K562 (cell line): ENCODE measurements at regions not wholly inside any gene's neighbourhood (a gene's known extent, or its start where the extent isn't known, plus 50 kb on each side); places are given as distances from the start of the nearest gene placed in this dataset.

Source experiments
- GABPA ChIP-seq: fragments of 200-800 bp; sonication (Bioruptor generic); conservative IDR thresholded peaks from 2 replicates; pipeline ENCODE4 v1.6.1; 2016; ENCODE audit warnings: low read depth, missing genetic modification characterization, missing compliant biosample characterization
- GTF2F1 ChIP-seq: IDR thresholded peaks from 2 replicates; pipeline ENCODE4 v1.6.1; 2011; ENCODE audit warnings: low read depth, low read length, improper control_type of control experiment
- KLF6 ChIP-seq: fragments of 250-450 bp; sonication (Bioruptor Pico); IDR thresholded peaks from 2 replicates; pipeline ENCODE4 v1.4.0; 2020; ENCODE audit warnings: mild to moderate bottlenecking, moderate library complexity, borderline replicate concordance
- RAD21 ChIP-seq, 2 experiments: fragments of 250-450 bp in 1 of 2; fragments of 450-650 bp in 1 of 2; sonication (Bioruptor Pico) in 1 of 2; formaldehyde crosslinking in 1 of 2; IDR thresholded peaks in 1 of 2; conservative IDR thresholded peaks in 1 of 2; 2 replicates each; pipeline versions ENCODE4 v1.4.0 to v1.8.0; 2020 to 2022; ENCODE audit warnings: mild to moderate bottlenecking in 2 of 2, moderate library complexity in 1 of 2
- YY1 ChIP-seq, 3 experiments: IDR thresholded peaks; 2 replicates each; pipeline ENCODE4 v1.6.1; 2011; ENCODE audit warnings: low read length in 2 of 3, mild to moderate bottlenecking in 2 of 3, moderate library complexity in 2 of 3, borderline replicate concordance in 1 of 3, control low read depth in 1 of 3, low read depth in 1 of 3; ENCODE audit not compliant: insufficient read depth in 3 of 3, insufficient replicate concordance in 2 of 3, control insufficient read depth in 1 of 3, insufficient read length in 1 of 3; ENCODE audit errors: extremely low read depth in 1 of 3
- TF ChIP-seq, protein P1 (sequence below), 2 experiments: fragments of 450-650 bp; IDR thresholded peaks; 2 replicates each; pipeline ENCODE4 v1.6.1; 2016; ENCODE audit warnings: mild to moderate bottlenecking in 2 of 2, borderline replicate concordance in 1 of 2, low read depth in 1 of 2, moderate library complexity in 1 of 2
- TF ChIP-seq, protein P2 (sequence below): sonication (generic); formaldehyde crosslinking; IDR thresholded peaks from 2 replicates; pipeline ENCODE4 v1.8.1; 2023; ENCODE audit warnings: mild to moderate bottlenecking, missing genetic modification reagents
- TF ChIP-seq, protein P3 (sequence below): fragments of 250-450 bp; sonication (Bioruptor Pico); IDR thresholded peaks from 2 replicates; pipeline ENCODE4 v1.6.1; 2021; ENCODE audit warnings: mild to moderate bottlenecking
- TF ChIP-seq, protein P4 (sequence below), 3 experiments: IDR thresholded peaks in 2 of 3; conservative IDR thresholded peaks in 1 of 3; 2 replicates each; pipeline ENCODE4 v1.5.1; 2011 to 2012; ENCODE audit warnings: low read length in 3 of 3, mild to moderate bottlenecking in 3 of 3, control low read depth in 2 of 3, improper control_type of control experiment in 1 of 3, inconsistent platforms in 1 of 3, low read depth in 1 of 3, mixed read lengths in 1 of 3, moderate library complexity in 1 of 3; ENCODE audit not compliant: insufficient read depth in 2 of 3

DNA sequence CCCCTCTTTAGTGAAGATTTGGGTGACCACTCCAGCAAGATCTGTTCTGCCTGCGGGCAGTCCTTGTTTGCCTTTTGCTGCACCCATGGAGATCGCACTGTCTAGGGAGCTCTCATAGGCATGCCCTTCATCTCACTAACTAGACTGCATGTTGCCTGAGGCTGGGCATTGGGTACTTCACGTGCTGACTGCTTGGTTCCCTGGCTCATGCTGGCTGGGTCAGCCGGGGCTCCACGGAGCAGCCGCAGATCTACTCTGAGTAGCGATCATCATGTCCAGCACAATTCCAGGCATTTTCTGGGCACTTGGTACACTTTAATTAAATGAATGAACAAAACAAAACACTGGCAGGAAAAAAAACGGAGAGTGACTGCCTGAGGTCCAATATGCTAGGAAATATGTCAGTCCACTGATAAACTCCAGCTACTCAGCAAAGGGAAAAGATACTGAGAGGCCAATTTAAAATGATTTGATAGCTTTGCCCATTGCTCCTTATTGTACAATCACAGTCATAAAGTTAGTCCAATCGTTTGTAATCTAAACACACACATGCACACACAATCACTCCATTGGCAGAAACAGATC lies 220.3 kb downstream of the C1D start:
- no peak for TF ChIP-seq RAD21 (CRISPR knock-in tag; conservative IDR thresholded peaks at IDR 0.05 in 1 of 2, IDR thresholded peaks at IDR 0.05 in 1 of 2)
- TF ChIP-seq, protein P1, sequence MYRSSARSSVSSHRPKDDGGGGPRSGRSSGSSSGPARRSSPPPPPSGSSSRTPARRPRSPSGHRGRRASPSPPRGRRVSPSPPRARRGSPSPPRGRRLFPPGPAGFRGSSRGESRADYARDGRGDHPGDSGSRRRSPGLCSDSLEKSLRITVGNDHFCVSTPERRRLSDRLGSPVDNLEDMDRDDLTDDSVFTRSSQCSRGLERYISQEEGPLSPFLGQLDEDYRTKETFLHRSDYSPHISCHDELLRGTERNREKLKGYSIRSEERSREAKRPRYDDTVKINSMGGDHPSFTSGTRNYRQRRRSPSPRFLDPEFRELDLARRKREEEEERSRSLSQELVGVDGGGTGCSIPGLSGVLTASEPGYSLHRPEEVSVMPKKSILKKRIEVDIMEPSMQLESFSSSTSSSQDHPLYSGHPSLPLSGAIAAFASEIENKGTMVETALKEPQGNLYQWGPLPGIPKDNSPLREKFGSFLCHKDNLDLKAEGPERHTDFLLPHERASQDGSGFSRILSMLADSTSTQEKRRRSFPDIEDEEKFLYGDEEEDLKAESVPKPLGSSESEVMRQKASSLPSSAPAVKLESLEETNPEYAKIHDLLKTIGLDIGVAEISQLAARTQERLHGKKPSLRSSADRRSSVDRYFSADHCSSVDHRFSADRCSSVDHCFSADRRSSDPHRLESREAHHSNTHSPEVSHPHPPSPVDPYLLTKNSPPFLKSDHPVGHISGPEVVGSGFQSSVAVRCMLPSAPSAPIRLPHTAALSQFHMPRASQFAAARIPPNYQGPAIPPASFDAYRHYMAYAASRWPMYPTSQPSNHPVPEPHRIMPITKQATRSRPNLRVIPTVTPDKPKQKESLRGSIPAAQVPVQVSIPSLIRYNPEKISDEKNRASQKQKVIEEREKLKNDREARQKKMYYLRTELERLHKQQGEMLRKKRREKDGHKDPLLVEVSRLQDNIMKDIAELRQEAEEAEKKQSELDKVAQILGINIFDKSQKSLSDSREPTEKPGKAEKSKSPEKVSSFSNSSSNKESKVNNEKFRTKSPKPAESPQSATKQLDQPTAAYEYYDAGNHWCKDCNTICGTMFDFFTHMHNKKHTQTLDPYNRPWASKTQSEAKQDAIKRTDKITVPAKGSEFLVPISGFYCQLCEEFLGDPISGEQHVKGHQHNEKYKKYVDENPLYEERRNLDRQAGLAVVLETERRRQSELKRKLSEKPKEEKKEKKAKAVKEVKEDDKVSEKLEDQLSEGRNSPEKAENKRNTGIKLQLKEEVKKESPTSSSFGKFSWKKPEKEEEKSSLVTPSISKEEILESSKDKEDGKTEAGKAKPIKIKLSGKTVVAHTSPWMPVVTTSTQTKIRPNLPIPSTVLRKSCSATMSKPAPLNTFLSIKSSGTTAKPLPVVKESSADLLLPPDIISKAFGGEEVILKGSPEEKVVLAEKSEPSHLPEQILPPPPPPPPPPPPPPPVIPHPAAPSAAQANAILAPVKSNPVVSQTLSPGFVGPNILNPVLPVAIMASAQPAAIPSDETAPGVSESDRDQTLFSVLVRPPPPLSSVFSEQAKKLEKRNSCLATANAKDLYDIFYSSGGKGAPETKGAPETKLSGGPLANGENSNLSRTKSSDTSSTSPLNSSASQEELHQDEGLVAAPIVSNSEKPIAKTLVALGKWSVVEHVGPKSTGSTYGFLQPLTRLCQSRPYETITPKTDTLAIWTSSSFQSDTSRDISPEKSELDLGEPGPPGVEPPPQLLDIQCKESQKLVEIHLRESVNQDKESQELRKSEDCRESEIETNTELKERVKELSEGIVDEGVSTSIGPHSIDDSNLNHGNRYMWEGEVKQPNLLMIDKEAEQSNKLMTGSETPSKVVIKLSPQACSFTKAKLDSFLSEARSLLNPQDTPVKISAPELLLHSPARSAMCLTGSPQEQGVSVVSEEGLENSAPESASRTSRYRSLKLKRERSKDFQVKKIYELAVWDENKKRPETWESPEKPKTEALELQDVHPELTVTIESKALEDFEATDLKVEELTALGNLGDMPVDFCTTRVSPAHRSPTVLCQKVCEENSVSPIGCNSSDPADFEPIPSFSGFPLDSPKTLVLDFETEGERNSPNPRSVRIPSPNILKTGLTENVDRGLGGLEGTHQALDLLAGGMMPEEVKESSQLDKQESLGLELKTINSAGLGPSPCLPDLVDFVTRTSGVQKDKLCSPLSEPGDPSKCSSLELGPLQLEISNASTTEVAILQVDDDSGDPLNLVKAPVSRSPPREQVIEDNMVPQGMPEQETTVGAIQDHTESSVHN (IDR thresholded peaks at IDR 0.05; ENCODE audit: borderline replicate concordance in 1 of 2, low read depth in 1 of 2), result no peak
- TF ChIP-seq, protein P2, sequence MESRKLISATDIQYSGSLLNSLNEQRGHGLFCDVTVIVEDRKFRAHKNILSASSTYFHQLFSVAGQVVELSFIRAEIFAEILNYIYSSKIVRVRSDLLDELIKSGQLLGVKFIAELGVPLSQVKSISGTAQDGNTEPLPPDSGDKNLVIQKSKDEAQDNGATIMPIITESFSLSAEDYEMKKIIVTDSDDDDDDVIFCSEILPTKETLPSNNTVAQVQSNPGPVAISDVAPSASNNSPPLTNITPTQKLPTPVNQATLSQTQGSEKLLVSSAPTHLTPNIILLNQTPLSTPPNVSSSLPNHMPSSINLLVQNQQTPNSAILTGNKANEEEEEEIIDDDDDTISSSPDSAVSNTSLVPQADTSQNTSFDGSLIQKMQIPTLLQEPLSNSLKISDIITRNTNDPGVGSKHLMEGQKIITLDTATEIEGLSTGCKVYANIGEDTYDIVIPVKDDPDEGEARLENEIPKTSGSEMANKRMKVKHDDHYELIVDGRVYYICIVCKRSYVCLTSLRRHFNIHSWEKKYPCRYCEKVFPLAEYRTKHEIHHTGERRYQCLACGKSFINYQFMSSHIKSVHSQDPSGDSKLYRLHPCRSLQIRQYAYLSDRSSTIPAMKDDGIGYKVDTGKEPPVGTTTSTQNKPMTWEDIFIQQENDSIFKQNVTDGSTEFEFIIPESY (CRISPR knock-in tag), result no peak
- no peak for TF ChIP-seq YY1 (IDR thresholded peaks at IDR 0.05; ENCODE audit: borderline replicate concordance in 1 of 3, control insufficient read depth in 1 of 3, extremely low read depth in 1 of 3, insufficient read depth in 3 of 3, insufficient read length in 1 of 3, insufficient replicate concordance in 2 of 3, low read depth in 1 of 3, low read length in 2 of 3)
- TF ChIP-seq KLF6 (CRISPR knock-in tag), result no peak
- TF ChIP-seq, protein P3, sequence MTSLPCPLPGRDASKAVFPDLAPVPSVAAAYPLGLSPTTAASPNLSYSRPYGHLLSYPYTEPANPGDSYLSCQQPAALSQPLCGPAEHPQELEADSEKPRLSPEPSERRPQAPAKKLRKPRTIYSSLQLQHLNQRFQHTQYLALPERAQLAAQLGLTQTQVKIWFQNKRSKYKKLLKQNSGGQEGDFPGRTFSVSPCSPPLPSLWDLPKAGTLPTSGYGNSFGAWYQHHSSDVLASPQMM, result no peak
- TF ChIP-seq, protein P4, sequence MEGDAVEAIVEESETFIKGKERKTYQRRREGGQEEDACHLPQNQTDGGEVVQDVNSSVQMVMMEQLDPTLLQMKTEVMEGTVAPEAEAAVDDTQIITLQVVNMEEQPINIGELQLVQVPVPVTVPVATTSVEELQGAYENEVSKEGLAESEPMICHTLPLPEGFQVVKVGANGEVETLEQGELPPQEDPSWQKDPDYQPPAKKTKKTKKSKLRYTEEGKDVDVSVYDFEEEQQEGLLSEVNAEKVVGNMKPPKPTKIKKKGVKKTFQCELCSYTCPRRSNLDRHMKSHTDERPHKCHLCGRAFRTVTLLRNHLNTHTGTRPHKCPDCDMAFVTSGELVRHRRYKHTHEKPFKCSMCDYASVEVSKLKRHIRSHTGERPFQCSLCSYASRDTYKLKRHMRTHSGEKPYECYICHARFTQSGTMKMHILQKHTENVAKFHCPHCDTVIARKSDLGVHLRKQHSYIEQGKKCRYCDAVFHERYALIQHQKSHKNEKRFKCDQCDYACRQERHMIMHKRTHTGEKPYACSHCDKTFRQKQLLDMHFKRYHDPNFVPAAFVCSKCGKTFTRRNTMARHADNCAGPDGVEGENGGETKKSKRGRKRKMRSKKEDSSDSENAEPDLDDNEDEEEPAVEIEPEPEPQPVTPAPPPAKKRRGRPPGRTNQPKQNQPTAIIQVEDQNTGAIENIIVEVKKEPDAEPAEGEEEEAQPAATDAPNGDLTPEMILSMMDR (IDR thresholded peaks at IDR 0.05 in 2 of 3, conservative IDR thresholded peaks at IDR 0.05 in 1 of 3; ENCODE audit: insufficient read depth in 2 of 3, low read depth in 1 of 3, low read length in 3 of 3), result no peak
- no peak for TF ChIP-seq GTF2F1
- TF ChIP-seq GABPA (tag), result no peak
